ENCODE measurements at regions not wholly inside any gene's neighbourhood (a gene's known extent, or its start where the extent isn't known, plus 50 kb on each side); places are given as distances from the start of the nearest gene placed in this dataset.

GRCh38 chr4:167908816-167909215 is 183.5 kb upstream of the ANXA10 start:
- TF ChIP-seq CTCF (IDR thresholded peaks at IDR 0.05; ENCODE audit: insufficient read depth, low read depth, low read length) (no peak), EZH2 (IDR thresholded peaks at IDR 0.05; ENCODE audit: insufficient read depth, low read length) (no peak)

Measured in astrocyte (in vitro differentiated cells and primary cell).